ENCODE measurements at regions not wholly inside any gene's neighbourhood (a gene's known extent, or its start where the extent isn't known, plus 50 kb on each side); places are given as distances from the start of the nearest gene placed in this dataset.

- DNase-seq (ENCODE audit: low read depth) = no peak
- no peak for TF ChIP-seq CTCF (conservative IDR thresholded peaks at IDR 0.05; ENCODE audit: low read length)
- H3K4me3 ChIP-seq (ENCODE audit: low read length) = no peak overlapping the region
These were observed 241.6 kb downstream of the CDCA7 start for GRCh38 chr2:173596244-173596643.

- no peak for DNase-seq (ENCODE audit: low read depth)
- no peak overlapping the region for H3K4me3 ChIP-seq (ENCODE audit: low read length)
- TF ChIP-seq CTCF (conservative IDR thresholded peaks at IDR 0.05; ENCODE audit: low read length) = no peak
These were observed 243.9 kb downstream of the CDCA7 start for GRCh38 chr2:173598525-173598924.

GRCh38 chr2:173599821-173600359, 245.2 kb downstream of the CDCA7 start:
- H3K4me3 ChIP-seq (ENCODE audit: low read length) = no peak overlapping the region
- DNase-seq (ENCODE audit: low read depth) = no peak
- TF ChIP-seq CTCF (conservative IDR thresholded peaks at IDR 0.05; ENCODE audit: low read length) = no peak

GRCh38 chr2:173602153-173602795, 247.6 kb downstream of the CDCA7 start:
- DNase-seq (ENCODE audit: low read depth) = no peak
- no peak overlapping the region for H3K4me3 ChIP-seq (ENCODE audit: low read length)
- TF ChIP-seq CTCF (conservative IDR thresholded peaks at IDR 0.05; ENCODE audit: low read length) = no peak

GRCh38 chr2:173605994-173606393, 251.3 kb downstream of the CDCA7 start:
- no peak for DNase-seq (ENCODE audit: low read depth)
- H3K4me3 ChIP-seq (ENCODE audit: low read length) = no peak overlapping the region
- TF ChIP-seq CTCF (conservative IDR thresholded peaks at IDR 0.05; ENCODE audit: low read length) = no peak

- TF ChIP-seq CTCF (conservative IDR thresholded peaks at IDR 0.05; ENCODE audit: low read length) = no peak
- DNase-seq (ENCODE audit: low read depth) = no peak
- H3K4me3 ChIP-seq (ENCODE audit: low read length) = no peak overlapping the region
These were observed 252.1 kb downstream of the CDCA7 start for GRCh38 chr2:173606619-173607248.
